Parathyroid adenoma (tissue), 2 donors: ENCODE measurements at regions not wholly inside any gene's neighbourhood (a gene's known extent, or its start where the extent isn't known, plus 50 kb on each side); places are given as distances from the start of the nearest gene placed in this dataset.
"Not testable (repeated sequence)": the region's sequence is repeated elsewhere in the genome, so short reads cannot be mapped to it uniquely, and the experiment has no call there.

Source experiments
- H2AFZ ChIP-seq: fragments of 300-600 bp; sonication (generic); one replicate; pipeline ENCODE4 v1.7.0; 2017; ENCODE audit warnings: antibody characterized with exemption, mild to moderate bottlenecking
- H3K27ac ChIP-seq: fragments of 300-600 bp; sonication (generic); one replicate; pipeline ENCODE4 v1.7.0; 2017
- H3K27me3 ChIP-seq: fragments of 300-600 bp; sonication (generic); one replicate; pipeline ENCODE4 v1.7.0; 2017; ENCODE audit warnings: low read length; ENCODE audit not compliant: control insufficient read depth, insufficient read depth
- H3K36me3 ChIP-seq: fragments of 300-600 bp; sonication (generic); one replicate; pipeline ENCODE4 v1.7.0; 2017; ENCODE audit warnings: low read length; ENCODE audit not compliant: control insufficient read depth, insufficient read depth
- H3K4me1 ChIP-seq: fragments of 300-600 bp; sonication (generic); one replicate; pipeline ENCODE4 v1.7.0; 2017; ENCODE audit warnings: control low read depth
- H3K4me2 ChIP-seq: fragments of 300-600 bp; sonication (generic); one replicate; pipeline ENCODE4 v1.7.0; 2017; ENCODE audit warnings: low read length
- H3K4me3 ChIP-seq: fragments of 300-600 bp; sonication (generic); one replicate; pipeline ENCODE4 v1.7.0; 2017; ENCODE audit warnings: low read depth, low read length
- H3K79me2 ChIP-seq: fragments of 300-600 bp; sonication (generic); one replicate; pipeline ENCODE4 v1.7.0; 2017; ENCODE audit warnings: control low read depth
- H3K9ac ChIP-seq: fragments of 300-600 bp; sonication (generic); one replicate; pipeline ENCODE4 v1.7.0; 2017; ENCODE audit warnings: mild to moderate bottlenecking
- H3K9me3 ChIP-seq: fragments of 300-600 bp; sonication (generic); one replicate; pipeline ENCODE4 v1.7.0; 2017; ENCODE audit warnings: low read length; ENCODE audit not compliant: control insufficient read depth
- TF ChIP-seq, protein P1 (sequence below): fragments of 300-600 bp; sonication (generic); IDR thresholded peaks from one replicate; pipeline ENCODE4 v1.7.0; 2017; ENCODE audit warnings: antibody characterized with exemption, mild to moderate bottlenecking
- donor health status: primary hyperparathyroidism.

DNA sequence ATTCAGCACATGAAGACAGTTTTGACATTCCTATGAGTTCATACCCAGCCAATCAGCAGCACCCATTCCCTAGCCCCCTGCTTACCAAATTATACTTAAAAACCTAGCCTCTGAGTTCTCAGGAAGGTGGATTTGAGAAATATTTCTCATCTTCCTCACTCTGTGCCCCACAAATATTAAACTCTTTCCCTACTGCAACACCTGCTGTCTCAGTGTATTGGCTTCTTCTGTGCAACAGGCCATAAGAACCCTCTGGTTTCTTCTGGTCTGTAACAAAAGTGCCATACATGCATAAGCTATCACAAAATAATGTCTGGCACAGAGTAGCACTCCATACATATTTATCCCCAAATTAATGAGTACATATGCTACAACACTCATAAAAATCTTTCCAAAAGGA lies 387.4 kb upstream of the CAMK1G start:
- Histone ChIP-seq H3K27me3 (no peaks in the 10 kb centered on the region), H3K4me3 (no peak overlapping the region), H3K9me3 (no peaks in the 10 kb centered on the region), H3K4me2 (no peak overlapping the region), H2AFZ (no peak overlapping the region), H3K4me1 (no peaks in the 10 kb centered on the region), H3K27ac (no peak overlapping the region), H3K9ac (no peak overlapping the region), H3K36me3 (no peaks in the 10 kb centered on the region), H3K79me2 (no peaks in the 10 kb centered on the region)
- TF ChIP-seq, protein P1, sequence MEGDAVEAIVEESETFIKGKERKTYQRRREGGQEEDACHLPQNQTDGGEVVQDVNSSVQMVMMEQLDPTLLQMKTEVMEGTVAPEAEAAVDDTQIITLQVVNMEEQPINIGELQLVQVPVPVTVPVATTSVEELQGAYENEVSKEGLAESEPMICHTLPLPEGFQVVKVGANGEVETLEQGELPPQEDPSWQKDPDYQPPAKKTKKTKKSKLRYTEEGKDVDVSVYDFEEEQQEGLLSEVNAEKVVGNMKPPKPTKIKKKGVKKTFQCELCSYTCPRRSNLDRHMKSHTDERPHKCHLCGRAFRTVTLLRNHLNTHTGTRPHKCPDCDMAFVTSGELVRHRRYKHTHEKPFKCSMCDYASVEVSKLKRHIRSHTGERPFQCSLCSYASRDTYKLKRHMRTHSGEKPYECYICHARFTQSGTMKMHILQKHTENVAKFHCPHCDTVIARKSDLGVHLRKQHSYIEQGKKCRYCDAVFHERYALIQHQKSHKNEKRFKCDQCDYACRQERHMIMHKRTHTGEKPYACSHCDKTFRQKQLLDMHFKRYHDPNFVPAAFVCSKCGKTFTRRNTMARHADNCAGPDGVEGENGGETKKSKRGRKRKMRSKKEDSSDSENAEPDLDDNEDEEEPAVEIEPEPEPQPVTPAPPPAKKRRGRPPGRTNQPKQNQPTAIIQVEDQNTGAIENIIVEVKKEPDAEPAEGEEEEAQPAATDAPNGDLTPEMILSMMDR, result no peak

DNA sequence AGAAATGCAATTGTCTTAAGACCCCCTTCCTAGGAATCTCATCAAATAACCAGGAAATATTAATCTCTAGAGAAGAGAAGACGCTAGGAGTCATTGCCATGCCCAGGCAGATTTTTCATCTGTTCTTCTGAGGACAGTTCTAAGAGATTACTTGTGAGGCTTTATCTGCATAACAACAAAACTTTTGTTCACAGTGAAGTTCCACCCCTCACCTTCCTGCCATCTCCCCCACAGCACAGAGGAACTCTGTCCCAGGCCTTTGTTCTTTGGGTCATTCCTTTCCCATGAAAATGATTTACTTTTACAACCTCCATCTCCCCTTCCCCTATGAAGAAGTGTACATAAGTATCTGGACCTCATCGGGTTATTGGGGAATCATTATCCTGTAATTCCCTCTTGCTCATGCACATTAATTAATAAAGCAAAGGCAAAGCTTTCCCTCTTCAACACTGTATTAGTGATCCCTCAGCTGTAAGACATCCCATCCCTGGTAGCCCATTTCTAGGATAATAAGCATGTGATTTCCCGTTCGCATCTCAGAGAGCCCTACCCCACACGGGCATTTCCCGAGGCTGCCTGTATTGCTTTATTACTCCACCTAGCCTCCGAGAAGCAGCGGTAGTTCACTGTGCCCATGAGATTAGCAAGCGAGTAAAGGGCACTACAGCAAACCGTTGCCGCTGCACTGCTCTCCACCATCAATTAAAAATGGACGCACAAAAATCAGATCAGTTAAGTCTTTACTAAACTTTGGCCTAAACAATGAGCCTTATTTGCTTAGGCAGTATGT lies 384.4 kb upstream of the CAMK1G start:
- no peaks in the 10 kb centered on the region for H3K79me2 ChIP-seq

DNA sequence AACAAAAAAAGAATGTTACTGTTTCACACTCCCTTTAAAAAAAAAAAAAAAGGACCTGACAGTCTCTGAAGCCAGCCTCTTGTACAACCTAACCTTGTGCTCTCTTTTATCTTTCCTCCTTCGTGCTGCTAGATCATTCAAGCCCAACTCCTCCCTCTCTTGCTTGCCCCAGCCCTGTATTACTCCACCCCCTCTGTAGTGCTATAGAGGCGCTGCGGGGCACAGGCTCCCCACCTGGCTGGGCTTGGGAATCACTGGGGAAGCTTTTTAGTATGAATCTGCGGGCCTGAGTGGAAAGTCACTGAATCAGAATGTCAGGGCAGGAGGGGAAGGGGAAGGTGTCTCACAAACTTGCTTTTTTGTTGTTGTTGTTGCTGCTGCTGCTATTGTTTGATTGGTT lies 383.7 kb upstream of the CAMK1G start:
- no peak overlapping the region for H3K9ac ChIP-seq
- H3K27ac ChIP-seq, result no peak overlapping the region
- TF ChIP-seq, protein P1, result no peak
- H2AFZ ChIP-seq, result no peak overlapping the region
- H3K4me1 ChIP-seq, result no peaks in the 10 kb centered on the region
- no peak overlapping the region for H3K4me3 ChIP-seq
- H3K79me2 ChIP-seq, result no peaks in the 10 kb centered on the region
- no peak overlapping the region for H3K4me2 ChIP-seq
- no peaks in the 10 kb centered on the region for H3K36me3 ChIP-seq
- H3K9me3 ChIP-seq, result no peaks in the 10 kb centered on the region
- H3K27me3 ChIP-seq, result no peaks in the 10 kb centered on the region

More for the DNA sequence above, 384.4 kb upstream of the CAMK1G start:
- Histone ChIP-seq H3K4me1 (no peaks in the 10 kb centered on the region), H3K36me3 (no peaks in the 10 kb centered on the region), H3K4me2 (no peak overlapping the region), H3K27ac (no peak overlapping the region), H3K4me3 (no peak overlapping the region), H3K9me3 (no peaks in the 10 kb centered on the region), H3K9ac (no peak overlapping the region), H3K27me3 (no peaks in the 10 kb centered on the region), H2AFZ (no peak overlapping the region)
- TF ChIP-seq, protein P1, result no peak

DNA sequence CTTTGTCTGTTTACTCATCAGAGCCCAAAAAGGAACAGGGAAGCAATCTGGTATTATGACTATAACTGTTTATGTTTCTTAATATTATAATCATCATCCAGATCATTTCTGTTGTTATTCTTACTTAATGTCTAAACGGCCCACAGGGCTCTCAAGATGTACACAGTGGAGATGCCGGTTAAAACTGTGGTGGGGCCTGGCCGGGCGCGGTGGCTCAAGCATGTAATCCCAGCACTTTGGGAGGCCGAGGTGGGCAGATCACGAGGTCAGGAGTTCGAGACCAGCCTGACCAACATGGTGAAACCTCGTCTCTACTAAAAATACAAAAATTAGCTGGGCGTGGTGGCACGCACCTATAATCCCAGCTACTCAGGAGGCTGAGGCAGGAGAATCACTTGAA lies 381.2 kb upstream of the CAMK1G start:
- not testable (repeated sequence) for H3K27me3 ChIP-seq

DNA sequence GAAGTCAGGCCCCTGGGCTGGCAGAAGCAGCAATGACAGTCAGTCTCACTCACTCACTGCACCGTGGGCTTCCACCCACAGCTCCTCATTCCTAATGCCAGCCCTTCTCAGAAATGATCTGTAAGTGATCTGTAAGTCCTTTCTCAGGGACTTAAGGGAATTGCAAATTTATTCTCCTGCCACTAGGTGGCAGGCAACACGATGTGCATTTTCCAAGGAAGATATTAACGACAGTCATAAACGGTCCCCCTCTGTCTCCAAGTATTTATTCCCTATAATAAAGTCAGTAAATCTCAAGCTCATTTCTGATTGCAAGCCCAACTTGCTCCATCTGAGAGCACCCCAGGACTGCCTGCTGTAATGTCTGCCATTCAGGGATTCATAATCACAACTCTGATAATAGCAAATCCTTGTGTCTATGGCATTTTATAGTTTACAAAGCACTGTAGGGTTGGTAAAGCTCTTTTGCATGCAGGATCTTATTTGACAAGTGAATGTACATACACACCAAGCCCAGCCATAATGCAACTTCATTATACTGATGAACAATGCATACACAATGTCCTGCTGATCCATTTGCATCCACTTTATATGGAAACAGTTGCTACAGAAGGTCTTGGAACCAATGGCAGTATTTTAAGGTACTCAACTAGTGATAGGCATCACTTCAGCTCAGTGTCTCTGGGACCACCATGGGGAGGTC lies 380.5 kb upstream of the CAMK1G start:
- H3K27ac ChIP-seq, result no peak overlapping the region
- H3K27me3 ChIP-seq, result no peaks in the 10 kb centered on the region
- TF ChIP-seq, protein P1, result peak; percentile 65
- H3K4me3 ChIP-seq, result no peak overlapping the region
- no peak overlapping the region for H2AFZ ChIP-seq
- no peaks in the 10 kb centered on the region for H3K79me2 ChIP-seq
- H3K4me2 ChIP-seq, result no peak overlapping the region
- H3K4me1 ChIP-seq, result peaks cover 3% of the 10 kb centered on the region
- H3K9ac ChIP-seq, result no peak overlapping the region
- H3K9me3 ChIP-seq, result no peaks in the 10 kb centered on the region
- no peaks in the 10 kb centered on the region for H3K36me3 ChIP-seq

More for the DNA sequence above, 381.2 kb upstream of the CAMK1G start:
- H3K4me2 ChIP-seq, H3K36me3 ChIP-seq, H3K79me2 ChIP-seq, H3K27ac ChIP-seq, H3K9me3 ChIP-seq, H3K9ac ChIP-seq, H2AFZ ChIP-seq, H3K4me1 ChIP-seq, H3K4me3 ChIP-seq: not testable (repeated sequence)
